GDM1 (cell line): ENCODE measurements at regions not wholly inside any gene's neighbourhood (a gene's known extent, or its start where the extent isn't known, plus 50 kb on each side); places are given as distances from the start of the nearest gene placed in this dataset.

Experiments used
- DNase-seq: peaks from one replicate; lab custom pipeline; 2025; lab: John Stamatoyannopoulos, UW

- no peak for DNase-seq
These were observed 650.6 kb upstream of the ARID1B start for GRCh38 chr6:156126535-156126934.

DNA sequence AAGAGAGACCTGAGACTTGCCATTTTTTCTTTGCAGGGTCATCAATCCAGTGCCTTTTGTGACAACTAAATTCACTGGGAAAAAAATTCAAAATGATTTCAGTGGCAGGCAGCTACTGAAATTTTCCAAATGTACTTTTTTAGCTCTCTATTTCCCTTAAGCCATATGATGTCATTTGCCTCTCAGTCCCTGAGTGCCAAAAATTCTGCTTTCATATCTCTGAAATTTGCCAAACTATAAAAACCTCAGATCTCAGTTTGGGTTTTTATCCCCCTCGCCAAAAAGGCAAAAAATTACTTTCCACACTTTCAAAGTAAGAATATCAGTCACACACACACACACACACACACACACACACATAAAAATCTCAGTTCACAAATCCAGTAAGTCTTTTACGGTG is 651.3 kb upstream of the ARID1B start:
- no peak for DNase-seq

DNA sequence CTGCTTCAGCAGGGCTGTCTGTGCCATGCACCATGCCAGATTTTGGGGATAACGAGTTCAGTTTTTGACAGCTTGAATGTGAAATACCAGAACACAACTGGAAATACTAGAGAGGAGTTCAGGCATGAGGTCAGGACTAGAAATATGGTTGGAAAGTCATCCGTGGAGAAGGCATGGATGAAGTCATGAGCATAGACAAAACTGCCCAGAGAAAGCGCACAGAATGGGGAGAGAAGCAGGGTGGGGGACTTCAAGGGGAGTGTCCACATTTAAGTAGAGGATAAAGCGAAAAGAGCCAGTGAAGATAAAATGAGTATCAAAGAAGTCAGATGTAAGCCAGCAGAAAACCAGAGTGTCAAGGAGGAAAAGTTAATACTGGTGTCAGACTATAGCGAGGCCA is 653.4 kb upstream of the ARID1B start:
- DNase-seq, result no peak

GRCh38 chr6:156121973-156122372 is 655.2 kb upstream of the ARID1B start:
- no peak for DNase-seq

DNA sequence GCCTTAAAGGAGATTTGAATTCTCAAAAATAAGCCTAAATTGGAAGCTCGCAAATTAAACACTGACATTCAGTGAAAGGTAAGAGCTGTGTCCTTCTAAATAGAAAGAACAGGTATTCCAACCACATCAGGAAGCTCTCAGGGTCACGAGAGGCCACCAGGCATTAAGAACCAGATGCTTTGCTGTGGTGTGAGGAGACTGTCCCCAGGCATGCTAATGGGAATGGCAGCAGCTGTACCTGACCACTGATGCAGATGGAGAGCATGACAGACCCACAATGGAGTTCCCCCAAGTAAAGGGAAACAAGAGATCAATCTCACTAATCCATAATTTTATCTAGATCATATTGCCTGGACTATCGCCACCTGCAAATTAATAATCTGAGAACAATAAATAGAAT is 658.9 kb upstream of the NOX3 start:
- no peak for DNase-seq

GRCh38 chr6:156113631-156114030 is 658.0 kb upstream of the NOX3 start:
- DNase-seq, result no peak

DNA sequence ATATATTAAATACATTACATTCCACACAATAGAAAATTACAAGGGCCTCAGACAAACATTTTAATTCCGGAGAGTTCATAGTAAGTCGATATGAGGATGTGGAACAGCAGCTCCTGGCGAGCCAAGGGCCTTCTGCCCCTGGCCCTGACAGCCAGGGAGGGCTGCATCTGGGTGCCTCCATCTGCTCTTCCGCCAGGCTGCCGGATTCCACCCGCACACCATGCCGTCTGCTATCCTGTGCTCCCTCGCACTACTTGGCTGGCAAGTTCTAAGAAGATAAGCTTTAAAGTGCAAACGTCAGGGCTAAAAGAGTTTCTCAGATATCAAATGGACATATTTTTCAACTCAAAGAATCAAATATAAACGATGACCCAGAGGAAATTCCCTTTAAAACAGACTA is 656.3 kb upstream of the NOX3 start:
- DNase-seq, result no peak

DNA sequence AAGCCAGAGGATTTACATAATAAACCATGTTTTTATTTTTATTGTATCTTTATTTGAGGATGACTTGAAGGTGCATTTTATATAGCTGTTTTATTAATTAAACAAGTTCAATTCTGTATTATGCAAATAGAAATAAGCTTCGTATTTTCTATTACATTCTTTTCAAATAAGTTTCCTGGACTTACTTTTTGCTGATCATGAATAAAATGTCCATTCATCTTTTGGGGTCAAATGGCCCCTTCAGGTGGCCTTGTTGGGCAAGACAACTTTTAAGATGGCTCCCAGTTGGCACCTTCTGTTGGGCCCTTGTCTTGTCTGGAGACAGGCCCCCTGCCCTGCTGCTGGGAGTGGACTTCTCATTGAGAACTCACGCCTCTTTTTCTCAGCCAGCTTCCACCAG is 654.6 kb upstream of the NOX3 start:
- no peak for DNase-seq

GRCh38 chr6:156109713-156110112 is 654.1 kb upstream of the NOX3 start:
- no peak for DNase-seq

GRCh38 chr6:156107624-156108101 is 652.0 kb upstream of the NOX3 start:
- DNase-seq, result no peak

GRCh38 chr6:156102129-156102528 is 646.5 kb upstream of the NOX3 start:
- no peak for DNase-seq

- no peak for DNase-seq
These were observed 643.2 kb upstream of the NOX3 start for GRCh38 chr6:156098839-156099238.

DNA sequence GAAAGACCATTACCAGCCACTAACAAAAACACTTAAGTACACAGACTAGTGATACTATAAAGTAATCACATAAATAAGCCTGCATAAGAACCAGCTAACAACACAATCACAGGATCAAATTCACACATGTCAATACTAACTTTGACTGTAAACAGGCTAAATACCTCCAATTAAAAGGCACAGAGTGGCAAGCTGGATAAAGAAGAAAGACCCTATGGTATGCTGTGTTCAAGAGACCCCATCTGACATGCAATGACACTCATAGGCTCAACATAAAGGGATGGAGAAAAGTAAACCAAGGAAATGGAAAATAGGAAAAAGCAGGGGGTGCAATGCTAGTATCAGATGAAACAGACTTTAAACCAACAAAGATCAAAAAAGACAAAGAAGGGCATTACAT is 631.8 kb upstream of the NOX3 start:
- no peak for DNase-seq

GRCh38 chr6:156082012-156082411 is 626.4 kb upstream of the NOX3 start:
- no peak for DNase-seq

DNA sequence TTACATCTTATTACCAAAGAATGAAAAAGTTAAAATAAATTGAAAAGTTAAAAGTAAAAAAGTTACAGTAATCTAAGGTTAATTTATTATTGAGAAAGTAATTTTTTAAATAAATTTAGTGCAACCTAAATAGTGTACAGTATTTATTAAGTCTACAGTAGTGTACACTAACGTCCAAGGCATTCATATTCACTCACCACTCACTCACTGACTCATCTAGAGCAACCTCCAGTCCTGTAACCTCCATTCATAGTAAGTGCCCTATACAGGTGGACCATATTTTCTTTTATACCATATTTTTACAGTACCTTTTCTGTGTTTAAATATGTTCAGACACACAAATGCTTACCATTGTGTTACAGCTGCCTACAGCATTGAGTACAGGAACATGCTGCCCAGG is 624.7 kb upstream of the NOX3 start:
- no peak for DNase-seq

DNA sequence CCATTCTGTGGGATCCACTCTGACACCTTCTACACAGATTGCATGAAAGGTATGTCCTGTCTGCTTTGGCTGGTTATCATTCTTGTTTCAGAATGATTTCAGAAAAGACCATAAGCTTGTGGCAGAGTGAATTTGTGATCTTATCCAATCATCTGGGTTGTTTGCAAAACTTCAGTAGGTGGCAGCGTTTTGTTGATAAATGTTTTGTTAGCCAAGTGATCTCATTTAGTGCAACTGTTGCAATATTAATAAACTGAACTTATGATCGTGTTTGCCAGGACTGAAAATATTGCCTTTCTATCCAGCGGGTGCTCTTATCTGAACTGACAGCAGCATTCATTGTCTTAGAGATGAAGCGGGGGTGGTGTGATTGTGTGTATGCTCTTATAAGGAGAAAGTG is 613.2 kb upstream of the NOX3 start:
- no peak for DNase-seq

DNA sequence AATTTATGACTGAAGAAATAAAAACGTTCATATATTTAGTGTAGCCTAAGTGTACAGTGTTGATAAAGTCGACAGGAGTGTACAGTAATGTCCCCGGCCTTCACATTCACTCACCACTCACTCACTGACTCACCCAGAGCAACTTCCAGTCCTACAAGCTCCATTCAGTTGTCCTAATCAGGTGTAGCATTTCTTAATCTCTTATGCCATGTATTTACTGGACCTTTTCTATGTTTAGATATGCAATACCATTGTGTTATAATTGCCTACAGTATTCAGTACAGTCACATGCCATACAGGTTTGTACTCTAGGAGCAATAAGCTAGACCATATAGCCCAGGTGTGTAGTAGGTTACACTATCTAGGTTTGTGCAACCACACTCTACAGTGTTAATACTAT is 610.2 kb upstream of the NOX3 start:
- no peak for DNase-seq

GRCh38 chr6:156062091-156062563 is 606.5 kb upstream of the NOX3 start:
- DNase-seq, result no peak

- DNase-seq, result no peak
These were observed 605.8 kb upstream of the NOX3 start for GRCh38 chr6:156061465-156061864.

- no peak for DNase-seq
These were observed 604.4 kb upstream of the NOX3 start for GRCh38 chr6:156060013-156060412.

GRCh38 chr6:156058356-156058755 is 602.7 kb upstream of the NOX3 start:
- no peak for DNase-seq

GRCh38 chr6:156057869-156058268 is 602.2 kb upstream of the NOX3 start:
- DNase-seq, result no peak

DNA sequence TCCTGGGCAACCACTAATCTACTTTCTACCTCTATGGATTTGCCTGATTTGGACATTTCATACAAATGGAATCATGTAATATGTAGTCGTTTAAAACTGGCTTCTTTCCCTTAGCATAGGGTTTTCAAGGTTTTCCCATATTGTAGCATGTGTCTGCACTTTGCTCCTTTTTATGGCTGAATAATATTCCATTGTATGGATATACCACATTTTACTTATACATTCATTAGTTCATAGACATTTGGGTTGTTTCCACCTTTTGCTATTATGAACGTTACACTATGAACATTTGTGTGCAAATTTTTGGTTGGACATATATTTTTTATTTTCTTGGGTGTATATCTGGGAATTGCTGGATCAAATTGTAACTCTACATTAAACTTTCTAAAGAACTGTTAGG is 600.4 kb upstream of the NOX3 start:
- no peak for DNase-seq

GRCh38 chr6:156053626-156054025 is 598.0 kb upstream of the NOX3 start:
- DNase-seq, result no peak

DNA sequence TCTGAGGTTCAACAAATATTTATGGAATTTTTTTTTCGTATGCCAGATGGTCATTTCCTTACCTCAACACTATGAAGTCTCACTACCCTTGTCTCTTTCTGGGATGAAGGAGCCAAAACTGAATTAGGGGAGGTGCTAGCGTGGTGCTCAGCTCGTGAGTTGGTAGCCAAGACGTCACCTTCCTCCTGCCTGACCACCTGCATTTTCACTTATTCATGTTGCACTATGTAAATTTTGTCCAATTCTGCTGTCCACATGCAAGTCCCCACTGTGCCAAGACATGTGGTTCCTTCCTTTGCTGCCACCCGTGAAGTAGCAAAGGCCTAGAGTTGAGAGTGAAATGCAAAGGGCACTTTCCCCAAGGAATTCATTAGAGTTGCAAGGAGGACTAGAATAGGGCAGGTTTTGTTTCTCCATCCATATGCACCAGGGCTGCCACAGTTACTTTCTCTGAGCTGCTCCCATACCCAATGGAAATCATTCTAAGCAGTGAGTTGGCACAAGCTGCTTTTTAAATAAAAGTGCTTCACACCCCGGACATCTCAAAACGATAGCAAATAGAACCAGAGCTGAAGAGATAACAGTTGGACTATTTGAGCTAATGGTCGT is 591.3 kb upstream of the NOX3 start:
- DNase-seq, result no peak
